ENCODE measurements at regions not wholly inside any gene's neighbourhood (a gene's known extent, or its start where the extent isn't known, plus 50 kb on each side); places are given as distances from the start of the nearest gene placed in this dataset.

- DNase-seq (no peak), ATAC-seq (ENCODE audit: low read depth) (no peak)
- no peak overlapping the region for H3K27ac Mint-ChIP-seq
- no peaks in the 10 kb centered on the region for H3K27me3 Mint-ChIP-seq
- no peaks in the 10 kb centered on the region for H3K36me3 Mint-ChIP-seq
- no peaks in the 10 kb centered on the region for H3K4me1 Mint-ChIP-seq
- H3K4me3 Mint-ChIP-seq, result no peak overlapping the region
- peaks cover 1% of the 10 kb centered on the region for H3K9me3 Mint-ChIP-seq
- POLR2A ChIA-PET, result no interaction called here
These were observed 469.1 kb downstream of the GBA3 start for GRCh38 chr4:23161787-23162186.

- no peak for ATAC-seq (ENCODE audit: low read depth)
- DNase-seq, result no peak
- Mint-ChIP-seq H3K27ac (no peak overlapping the region), H3K27me3 (no peaks in the 10 kb centered on the region), H3K4me3 (no peak overlapping the region), H3K9me3 (no peaks in the 10 kb centered on the region), H3K36me3 (no peaks in the 10 kb centered on the region), H3K4me1 (no peaks in the 10 kb centered on the region)
- POLR2A ChIA-PET, result no interaction called here
These were observed 460.3 kb downstream of the GBA3 start for GRCh38 chr4:23153076-23153475.

GRCh38 chr4:23149815-23150214 is 457.1 kb downstream of the GBA3 start:
- DNase-seq (no peak), ATAC-seq (ENCODE audit: low read depth) (no peak)
- POLR2A ChIA-PET, result no interaction called here
- Mint-ChIP-seq H3K27ac (no peak overlapping the region), H3K36me3 (no peaks in the 10 kb centered on the region), H3K4me3 (no peak overlapping the region), H3K9me3 (no peaks in the 10 kb centered on the region), H3K27me3 (no peaks in the 10 kb centered on the region), H3K4me1 (no peaks in the 10 kb centered on the region)

- Mint-ChIP-seq H3K9me3 (no peaks in the 10 kb centered on the region), H3K4me3 (no peak overlapping the region), H3K36me3 (no peaks in the 10 kb centered on the region), H3K4me1 (no peaks in the 10 kb centered on the region), H3K27ac (no peak overlapping the region), H3K27me3 (no peaks in the 10 kb centered on the region)
- ATAC-seq (ENCODE audit: low read depth) (no peak), DNase-seq (no peak)
- POLR2A ChIA-PET, result no interaction called here
These were observed 452.0 kb downstream of the GBA3 start for GRCh38 chr4:23144707-23145106.

GRCh38 chr4:23135792-23136645 is 443.3 kb downstream of the GBA3 start:
- no peak for DNase-seq
- no peaks in the 10 kb centered on the region for H3K9me3 Mint-ChIP-seq
- ATAC-seq (ENCODE audit: low read depth), result no peak
- H3K27me3 Mint-ChIP-seq, result no peaks in the 10 kb centered on the region
- no peak overlapping the region for H3K27ac Mint-ChIP-seq
- H3K4me1 Mint-ChIP-seq, result no peaks in the 10 kb centered on the region
- no peak overlapping the region for H3K4me3 Mint-ChIP-seq
- POLR2A ChIA-PET, result no interaction called here
- H3K36me3 Mint-ChIP-seq, result no peaks in the 10 kb centered on the region

- Mint-ChIP-seq H3K4me3 (no peak overlapping the region), H3K9me3 (no peaks in the 10 kb centered on the region)
- POLR2A ChIA-PET, result no interaction called here
These were observed 441.6 kb downstream of the GBA3 start for GRCh38 chr4:23134331-23134730.

GRCh38 chr4:23130845-23131244 is 438.1 kb downstream of the GBA3 start:
- H3K27me3 Mint-ChIP-seq, result no peaks in the 10 kb centered on the region
- POLR2A ChIA-PET, result no interaction called here
- no peaks in the 10 kb centered on the region for H3K36me3 Mint-ChIP-seq
- H3K4me3 Mint-ChIP-seq, result no peak overlapping the region
- no peaks in the 10 kb centered on the region for H3K9me3 Mint-ChIP-seq
- H3K4me1 Mint-ChIP-seq, result no peaks in the 10 kb centered on the region
- DNase-seq (no peak), ATAC-seq (ENCODE audit: low read depth) (no peak)
- no peak overlapping the region for H3K27ac Mint-ChIP-seq

More at GRCh38 chr4:23134331-23134730, 441.6 kb downstream of the GBA3 start:
- ATAC-seq (ENCODE audit: low read depth), result no peak
- Mint-ChIP-seq H3K36me3 (no peaks in the 10 kb centered on the region), H3K27ac (no peak overlapping the region), H3K4me1 (no peaks in the 10 kb centered on the region), H3K27me3 (no peaks in the 10 kb centered on the region)
- no peak for DNase-seq

- DNase-seq (no peak), ATAC-seq (ENCODE audit: low read depth) (no peak)
- Mint-ChIP-seq H3K9me3 (no peaks in the 10 kb centered on the region), H3K4me1 (no peaks in the 10 kb centered on the region), H3K36me3 (no peaks in the 10 kb centered on the region), H3K27ac (no peak overlapping the region), H3K27me3 (no peaks in the 10 kb centered on the region), H3K4me3 (no peak overlapping the region)
- POLR2A ChIA-PET, result no interaction called here
These were observed 432.4 kb downstream of the GBA3 start for GRCh38 chr4:23125118-23125517.

GRCh38 chr4:23122666-23123400 is 430.1 kb downstream of the GBA3 start:
- Mint-ChIP-seq H3K9me3 (no peaks in the 10 kb centered on the region), H3K4me3 (no peak overlapping the region), H3K27ac (no peak overlapping the region), H3K27me3 (no peaks in the 10 kb centered on the region), H3K4me1 (no peaks in the 10 kb centered on the region), H3K36me3 (no peaks in the 10 kb centered on the region)
- ATAC-seq (ENCODE audit: low read depth) (no peak), DNase-seq (no peak)
- POLR2A ChIA-PET, result no interaction called here

- no peaks in the 10 kb centered on the region for H3K4me1 Mint-ChIP-seq
- POLR2A ChIA-PET, result no interaction called here
- no peaks in the 10 kb centered on the region for H3K9me3 Mint-ChIP-seq
- H3K27ac Mint-ChIP-seq, result no peak overlapping the region
- H3K27me3 Mint-ChIP-seq, result no peaks in the 10 kb centered on the region
- H3K36me3 Mint-ChIP-seq, result no peaks in the 10 kb centered on the region
- DNase-seq (no peak), ATAC-seq (ENCODE audit: low read depth) (no peak)
- no peak overlapping the region for H3K4me3 Mint-ChIP-seq
These were observed 427.6 kb downstream of the GBA3 start for GRCh38 chr4:23120374-23120773.

GRCh38 chr4:23117826-23118225 is 425.1 kb downstream of the GBA3 start:
- H3K4me3 Mint-ChIP-seq, result no peak overlapping the region
- H3K27me3 Mint-ChIP-seq, result no peaks in the 10 kb centered on the region
- H3K36me3 Mint-ChIP-seq, result no peaks in the 10 kb centered on the region
- peaks cover 2% of the 10 kb centered on the region for H3K4me1 Mint-ChIP-seq
- DNase-seq, result no peak
- no peak for ATAC-seq (ENCODE audit: low read depth)
- no peaks in the 10 kb centered on the region for H3K9me3 Mint-ChIP-seq
- POLR2A ChIA-PET, result no interaction called here
- no peak overlapping the region for H3K27ac Mint-ChIP-seq

GRCh38 chr4:23114538-23114937 is 421.8 kb downstream of the GBA3 start:
- no peaks in the 10 kb centered on the region for H3K36me3 Mint-ChIP-seq
- H3K4me3 Mint-ChIP-seq, result no peak overlapping the region
- no peaks in the 10 kb centered on the region for H3K9me3 Mint-ChIP-seq
- DNase-seq, result no peak
- no peak for ATAC-seq (ENCODE audit: low read depth)
- POLR2A ChIA-PET, result no interaction called here
- no peak overlapping the region for H3K27ac Mint-ChIP-seq
- no peaks in the 10 kb centered on the region for H3K27me3 Mint-ChIP-seq
- peaks cover 2% of the 10 kb centered on the region for H3K4me1 Mint-ChIP-seq

- Mint-ChIP-seq H3K4me1 (peaks cover 2% of the 10 kb centered on the region), H3K27me3 (no peaks in the 10 kb centered on the region), H3K9me3 (no peaks in the 10 kb centered on the region), H3K36me3 (no peaks in the 10 kb centered on the region), H3K27ac (no peak overlapping the region), H3K4me3 (no peak overlapping the region)
- DNase-seq (no peak), ATAC-seq (ENCODE audit: low read depth) (no peak)
- POLR2A ChIA-PET, result no interaction called here
These were observed 420.4 kb downstream of the GBA3 start for GRCh38 chr4:23113104-23113503.

GRCh38 chr4:23106516-23106915 is 413.8 kb downstream of the GBA3 start:
- Mint-ChIP-seq H3K27me3 (no peaks in the 10 kb centered on the region), H3K27ac (no peak overlapping the region), H3K4me3 (no peak overlapping the region), H3K9me3 (no peaks in the 10 kb centered on the region), H3K36me3 (no peaks in the 10 kb centered on the region), H3K4me1 (no peaks in the 10 kb centered on the region)
- DNase-seq (no peak), ATAC-seq (ENCODE audit: low read depth) (no peak)
- POLR2A ChIA-PET, result no interaction called here

Data from activated naive CD8-positive, alpha-beta T cell treated with anti-CD3 and anti-CD28 coated beads, Interleukin-2, amount 10 ng/mL, durations not matched to agents 7 days and 5 days (primary cell).